Neutrophil (primary cell): ENCODE measurements at regions not wholly inside any gene's neighbourhood (a gene's known extent, or its start where the extent isn't known, plus 50 kb on each side); places are given as distances from the start of the nearest gene placed in this dataset.

Source experiments
- H3K27ac ChIP-seq: fragments of 200-600 bp; sonication (generic); 2 replicates; pipeline ENCODE4 v1.5.1; 2016; ENCODE audit warnings: mild to moderate bottlenecking, moderate library complexity
- H3K27me3 ChIP-seq: fragments of 200-600 bp; sonication (generic); 2 replicates; pipeline ENCODE4 v1.6.0; 2016; ENCODE audit warnings: mild to moderate bottlenecking
- H3K36me3 ChIP-seq: fragments of 200-600 bp; sonication (generic); 2 replicates; pipeline ENCODE4 v1.5.1; 2017
- H3K4me1 ChIP-seq, 2 experiments: fragments of 200-600 bp in 1 of 2; sonication (generic) in 1 of 2; 1 replicate in 1 of 2; 2 replicates in 1 of 2; pipeline versions ENCODE4 v1.5.1 to v1.6.1; 2013 to 2016; ENCODE audit warnings: low read depth in 1 of 2, low read length in 1 of 2, mild to moderate bottlenecking in 1 of 2, moderate library complexity in 1 of 2; ENCODE audit not compliant: control insufficient read depth in 1 of 2, insufficient read depth in 1 of 2
- H3K4me3 ChIP-seq, 2 experiments: fragments of 200-600 bp in 1 of 2; sonication (generic) in 1 of 2; 1 replicate in 1 of 2; 2 replicates in 1 of 2; pipeline ENCODE4 v1.5.1; 2013 to 2016; ENCODE audit warnings: low read depth in 1 of 2, low read length in 1 of 2, mild to moderate bottlenecking in 1 of 2, moderate library complexity in 1 of 2
- H3K9me3 ChIP-seq: fragments of 200-600 bp; sonication (generic); 2 replicates; pipeline ENCODE4 v1.5.1; 2016
- TF ChIP-seq, protein P1 (sequence below): fragments of 200-600 bp; sonication (generic); IDR thresholded peaks from 2 replicates; pipeline ENCODE4 v1.5.1; 2016; ENCODE audit warnings: antibody characterized with exemption

DNA sequence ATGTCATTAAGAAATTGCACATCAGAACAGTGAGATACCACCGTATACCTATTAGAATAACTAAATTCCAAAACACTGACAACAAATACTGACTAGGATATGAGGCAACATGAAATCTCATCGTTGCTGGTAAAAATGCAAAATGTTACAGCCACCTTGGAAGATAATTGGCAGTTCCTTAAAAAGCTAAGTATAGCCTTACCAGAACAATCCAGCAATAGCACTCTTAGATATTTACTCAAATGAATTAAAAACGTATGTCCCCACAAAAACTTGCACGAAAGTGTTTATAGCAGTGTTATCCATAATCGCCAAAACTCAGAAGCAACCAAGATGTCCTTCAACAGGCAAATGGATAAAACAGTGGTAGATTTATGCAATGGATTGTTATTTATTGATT lies 241.7 kb downstream of the EPHA4 start:
- TF ChIP-seq, protein P1, sequence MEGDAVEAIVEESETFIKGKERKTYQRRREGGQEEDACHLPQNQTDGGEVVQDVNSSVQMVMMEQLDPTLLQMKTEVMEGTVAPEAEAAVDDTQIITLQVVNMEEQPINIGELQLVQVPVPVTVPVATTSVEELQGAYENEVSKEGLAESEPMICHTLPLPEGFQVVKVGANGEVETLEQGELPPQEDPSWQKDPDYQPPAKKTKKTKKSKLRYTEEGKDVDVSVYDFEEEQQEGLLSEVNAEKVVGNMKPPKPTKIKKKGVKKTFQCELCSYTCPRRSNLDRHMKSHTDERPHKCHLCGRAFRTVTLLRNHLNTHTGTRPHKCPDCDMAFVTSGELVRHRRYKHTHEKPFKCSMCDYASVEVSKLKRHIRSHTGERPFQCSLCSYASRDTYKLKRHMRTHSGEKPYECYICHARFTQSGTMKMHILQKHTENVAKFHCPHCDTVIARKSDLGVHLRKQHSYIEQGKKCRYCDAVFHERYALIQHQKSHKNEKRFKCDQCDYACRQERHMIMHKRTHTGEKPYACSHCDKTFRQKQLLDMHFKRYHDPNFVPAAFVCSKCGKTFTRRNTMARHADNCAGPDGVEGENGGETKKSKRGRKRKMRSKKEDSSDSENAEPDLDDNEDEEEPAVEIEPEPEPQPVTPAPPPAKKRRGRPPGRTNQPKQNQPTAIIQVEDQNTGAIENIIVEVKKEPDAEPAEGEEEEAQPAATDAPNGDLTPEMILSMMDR: no peak
- no peaks in the 10 kb centered on the region for H3K27me3 ChIP-seq
- no peaks in the 10 kb centered on the region for H3K36me3 ChIP-seq
- H3K27ac ChIP-seq: no peak overlapping the region
- no peaks in the 10 kb centered on the region for H3K4me1 ChIP-seq
- no peaks in the 10 kb centered on the region for H3K9me3 ChIP-seq
- no peak overlapping the region for H3K4me3 ChIP-seq

DNA sequence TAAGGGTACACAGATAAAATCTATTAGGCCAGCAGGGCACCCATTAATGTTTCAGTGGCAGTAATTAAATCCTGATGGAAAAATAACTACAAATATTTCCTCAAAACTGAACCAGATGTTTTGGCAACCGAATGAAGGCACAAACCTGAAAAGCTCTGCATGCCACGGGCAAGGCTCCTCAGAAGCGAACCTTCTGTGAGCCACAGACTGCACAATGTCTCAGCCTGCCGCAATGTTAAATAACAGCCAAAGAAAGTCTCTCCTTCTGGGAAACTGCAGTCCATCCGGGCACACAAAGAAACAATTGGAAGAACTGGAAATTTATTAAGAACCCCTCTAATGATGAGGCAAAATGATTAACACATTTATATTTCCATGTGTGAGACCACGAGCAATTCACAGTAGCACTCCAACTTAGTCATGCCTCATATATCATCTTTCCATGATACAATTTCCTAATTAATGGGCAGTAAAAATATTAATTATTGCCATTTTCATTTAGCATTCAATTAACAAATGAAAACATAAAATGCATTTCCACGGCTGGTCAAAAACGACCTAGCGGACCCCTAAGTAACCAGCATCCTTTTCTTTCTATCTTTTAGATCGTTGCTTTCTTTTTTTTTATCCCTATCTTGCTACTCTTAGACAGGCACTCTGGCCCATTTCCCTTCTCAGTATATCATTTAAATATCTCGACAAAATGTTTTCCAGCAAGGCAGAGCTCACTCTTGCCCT lies 237.5 kb downstream of the EPHA4 start:
- Histone ChIP-seq H3K4me3 (no peak overlapping the region), H3K27me3 (no peaks in the 10 kb centered on the region), H3K9me3 (no peaks in the 10 kb centered on the region), H3K36me3 (no peaks in the 10 kb centered on the region), H3K27ac (no peak overlapping the region), H3K4me1 (no peaks in the 10 kb centered on the region)
- TF ChIP-seq, protein P1: no peak

DNA sequence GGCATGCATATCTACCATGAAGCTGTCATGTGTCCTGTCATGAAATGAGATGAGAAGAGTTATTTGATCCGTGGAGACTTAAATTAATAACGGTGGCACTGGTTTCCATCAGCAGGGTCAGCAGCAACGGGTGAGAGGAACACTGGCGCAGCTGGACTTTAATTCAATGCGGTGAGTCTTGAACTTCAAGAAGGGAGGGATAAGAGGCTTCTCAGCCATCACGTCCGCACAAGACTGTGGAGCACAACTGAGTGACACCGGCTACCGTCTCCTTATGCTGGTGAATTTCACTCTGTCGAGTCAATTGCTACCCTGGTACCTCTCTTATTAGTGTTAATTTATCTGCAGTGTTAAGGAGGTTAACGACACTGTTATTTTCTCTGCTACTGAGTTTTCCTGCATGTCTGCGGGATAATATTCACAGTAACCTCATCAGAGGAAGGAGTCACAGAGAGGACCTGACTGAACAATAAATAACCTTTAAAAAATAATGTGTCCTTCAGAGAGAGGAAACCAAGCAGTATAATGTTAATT lies 236.8 kb downstream of the EPHA4 start:
- Histone ChIP-seq H3K27me3 (no peaks in the 10 kb centered on the region), H3K27ac (no peak overlapping the region), H3K4me1 (no peaks in the 10 kb centered on the region), H3K9me3 (no peaks in the 10 kb centered on the region), H3K36me3 (no peaks in the 10 kb centered on the region), H3K4me3 (no peak overlapping the region)
- TF ChIP-seq, protein P1: no peak

DNA sequence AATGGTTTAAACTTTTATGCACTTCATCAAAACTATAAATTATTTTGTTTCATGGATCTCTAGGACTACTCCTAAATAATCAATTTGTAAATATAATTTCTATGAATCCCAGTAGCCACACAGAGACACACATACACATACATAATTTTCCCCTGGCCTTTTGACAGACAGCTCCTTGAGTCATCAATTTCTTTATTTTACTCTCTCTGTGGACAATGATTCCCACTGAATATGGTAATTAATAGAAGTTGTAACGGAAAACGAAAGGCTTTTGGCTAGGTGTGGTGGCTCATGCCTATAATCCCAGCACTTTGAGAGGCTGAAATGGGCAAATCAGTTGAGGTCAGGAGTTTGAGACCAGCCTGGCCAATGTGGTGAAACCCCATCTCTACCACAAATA lies 235.1 kb downstream of the EPHA4 start:
- no peaks in the 10 kb centered on the region for H3K27me3 ChIP-seq

DNA sequence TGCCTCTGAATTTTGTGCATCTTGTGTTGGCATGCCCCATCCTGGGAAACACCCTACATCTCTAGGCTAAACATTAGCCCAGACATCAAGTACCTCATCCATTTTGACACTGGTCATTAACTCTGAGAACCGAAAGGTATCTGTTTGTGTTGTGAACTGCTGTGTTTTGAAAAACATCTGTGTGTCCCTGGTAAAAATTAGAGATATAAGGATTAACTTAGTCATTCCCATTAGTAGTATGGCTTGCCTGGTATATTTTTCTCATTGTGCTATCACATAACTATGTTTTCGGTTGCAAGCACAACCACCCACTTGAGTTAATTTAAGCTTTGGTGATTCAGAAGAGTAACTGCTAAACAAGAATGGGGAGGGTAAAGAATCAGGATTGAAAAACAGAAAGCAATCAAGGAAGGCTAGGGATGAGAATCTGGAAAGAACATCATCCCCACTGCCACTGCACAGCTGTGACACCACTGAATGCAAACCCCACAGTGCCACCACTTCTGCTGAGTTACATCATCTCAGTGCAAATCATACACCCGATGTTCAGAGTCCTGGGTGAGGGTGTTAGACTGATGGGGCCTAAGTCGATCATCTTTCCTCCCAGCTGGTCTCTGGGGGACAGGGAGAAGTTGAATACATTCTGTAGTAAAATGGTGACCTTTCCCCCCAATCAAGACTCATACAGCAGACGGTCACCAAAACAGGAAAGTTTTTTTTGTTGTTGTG lies 234.0 kb downstream of the EPHA4 start:
- H3K9me3 ChIP-seq: no peaks in the 10 kb centered on the region

More for the DNA sequence above, 235.1 kb downstream of the EPHA4 start:
- no peak overlapping the region for H3K27ac ChIP-seq
- H3K4me3 ChIP-seq: no peak overlapping the region
- H3K36me3 ChIP-seq: no peaks in the 10 kb centered on the region
- H3K4me1 ChIP-seq: no peaks in the 10 kb centered on the region
- TF ChIP-seq, protein P1: no peak
- no peaks in the 10 kb centered on the region for H3K9me3 ChIP-seq

More for the DNA sequence above, 234.0 kb downstream of the EPHA4 start:
- Histone ChIP-seq H3K4me1 (no peaks in the 10 kb centered on the region), H3K36me3 (no peaks in the 10 kb centered on the region), H3K27me3 (no peaks in the 10 kb centered on the region), H3K27ac (no peak overlapping the region), H3K4me3 (no peak overlapping the region)
- TF ChIP-seq, protein P1: no peak
